GM19351 (cell line): ENCODE measurements at regions not wholly inside any gene's neighbourhood (a gene's known extent, or its start where the extent isn't known, plus 50 kb on each side); places are given as distances from the start of the nearest gene placed in this dataset.
"Not testable (repeated sequence)": the region's sequence is repeated elsewhere in the genome, so short reads cannot be mapped to it uniquely, and the experiment has no call there.

ENCODE experiments used
- ATAC-seq: cut with Tn5 transposase; IDR thresholded peaks from one replicate; pipeline ENCODE4 v1.9.1; 2021; ENCODE audit warnings: mild to moderate bottlenecking, moderate library complexity; ENCODE audit not compliant: unreplicated experiment

GRCh38 chr12:86724716-86725115, 468.5 kb upstream of the MGAT4C start:
- peak; percentile 56 for ATAC-seq

GRCh38 chr12:86723326-86723725, 467.1 kb upstream of the MGAT4C start:
- no peak for ATAC-seq

GRCh38 chr12:86721713-86722397, 465.7 kb upstream of the MGAT4C start:
- no peak for ATAC-seq

GRCh38 chr12:86719381-86719780, 463.2 kb upstream of the MGAT4C start:
- ATAC-seq, result no peak

- ATAC-seq, result no peak
Observed at GRCh38 chr12:86713121-86713520, 456.9 kb upstream of the MGAT4C start.

- ATAC-seq, result no peak
Observed at GRCh38 chr12:86712425-86712843, 456.2 kb upstream of the MGAT4C start.

GRCh38 chr12:86711731-86712130, 455.5 kb upstream of the MGAT4C start:
- no peak for ATAC-seq

GRCh38 chr12:86710109-86710508, 453.9 kb upstream of the MGAT4C start:
- no peak for ATAC-seq

- not testable (repeated sequence) for ATAC-seq
Observed at GRCh38 chr12:86709017-86709416, 452.8 kb upstream of the MGAT4C start.

GRCh38 chr12:86698641-86698980, 442.4 kb upstream of the MGAT4C start:
- ATAC-seq, result no peak

GRCh38 chr12:86697916-86698640, 441.9 kb upstream of the MGAT4C start:
- no peak for ATAC-seq

- ATAC-seq, result no peak
Observed at GRCh38 chr12:86683568-86684304, 427.5 kb upstream of the MGAT4C start.

GRCh38 chr12:86681060-86681459, 424.9 kb upstream of the MGAT4C start:
- ATAC-seq, result no peak

GRCh38 chr12:86675197-86675596, 419.0 kb upstream of the MGAT4C start:
- ATAC-seq, result no peak

- ATAC-seq, result no peak
Observed at GRCh38 chr12:86670986-86671385, 414.8 kb upstream of the MGAT4C start.

- ATAC-seq, result no peak
Observed at GRCh38 chr12:86669010-86669409, 412.8 kb upstream of the MGAT4C start.

- ATAC-seq, result no peak
Observed at GRCh38 chr12:86666316-86666715, 410.1 kb upstream of the MGAT4C start.

- ATAC-seq, result no peak
Observed at GRCh38 chr12:86663716-86664115, 407.5 kb upstream of the MGAT4C start.

- ATAC-seq, result peak; percentile 55
Observed at GRCh38 chr12:86663173-86663572, 407.0 kb upstream of the MGAT4C start.

- no peak for ATAC-seq
Observed at GRCh38 chr12:86662464-86662863, 406.3 kb upstream of the MGAT4C start.

GRCh38 chr12:86660488-86661147, 404.4 kb upstream of the MGAT4C start:
- ATAC-seq, result no peak
